HG02981 (cell line): ENCODE measurements at regions not wholly inside any gene's neighbourhood (a gene's known extent, or its start where the extent isn't known, plus 50 kb on each side); places are given as distances from the start of the nearest gene placed in this dataset.
"Not testable (repeated sequence)": the region's sequence is repeated elsewhere in the genome, so short reads cannot be mapped to it uniquely, and the experiment has no call there.

ENCODE experiments used
- ATAC-seq: cut with Tn5 transposase; IDR thresholded peaks from one replicate; pipeline ENCODE4 v1.9.1; 2021; ENCODE audit warnings: mild to moderate bottlenecking, moderate library complexity; ENCODE audit not compliant: unreplicated experiment

GRCh38 chr3:34106379-34106778 is 307.9 kb downstream of the PDCD6IP start:
- ATAC-seq = no peak

GRCh38 chr3:34106879-34107278 is 308.4 kb downstream of the PDCD6IP start:
- ATAC-seq = no peak

- no peak for ATAC-seq
Observed at GRCh38 chr3:34107669-34108068, 309.2 kb downstream of the PDCD6IP start.

- no peak for ATAC-seq
Observed at GRCh38 chr3:34109021-34109420, 310.6 kb downstream of the PDCD6IP start.

- ATAC-seq = peak; percentile 52
Observed at GRCh38 chr3:34109846-34110245, 311.4 kb downstream of the PDCD6IP start.

- ATAC-seq = no peak
Observed at GRCh38 chr3:34111361-34111760, 312.9 kb downstream of the PDCD6IP start.

GRCh38 chr3:34112261-34112660 is 313.8 kb downstream of the PDCD6IP start:
- not testable (repeated sequence) for ATAC-seq

GRCh38 chr3:34131091-34131490 is 332.7 kb downstream of the PDCD6IP start:
- ATAC-seq = no peak

GRCh38 chr3:34132069-34132692 is 333.8 kb downstream of the PDCD6IP start:
- ATAC-seq = no peak

GRCh38 chr3:34139566-34139965 is 341.1 kb downstream of the PDCD6IP start:
- no peak for ATAC-seq

GRCh38 chr3:34140616-34141015 is 342.2 kb downstream of the PDCD6IP start:
- ATAC-seq = no peak

- ATAC-seq = no peak
Observed at GRCh38 chr3:34141841-34142337, 343.5 kb downstream of the PDCD6IP start.

- ATAC-seq = no peak
Observed at GRCh38 chr3:34145796-34146195, 347.4 kb downstream of the PDCD6IP start.

GRCh38 chr3:34146596-34146995 is 348.2 kb downstream of the PDCD6IP start:
- no peak for ATAC-seq

- no peak for ATAC-seq
Observed at GRCh38 chr3:34150992-34151391, 352.6 kb downstream of the PDCD6IP start.

- no peak for ATAC-seq
Observed at GRCh38 chr3:34152656-34153055, 354.2 kb downstream of the PDCD6IP start.

GRCh38 chr3:34155108-34155507 is 356.7 kb downstream of the PDCD6IP start:
- no peak for ATAC-seq

- peak; percentile 55 for ATAC-seq
Observed at GRCh38 chr3:34155666-34156065, 357.2 kb downstream of the PDCD6IP start.

GRCh38 chr3:34157491-34157890 is 359.1 kb downstream of the PDCD6IP start:
- ATAC-seq = no peak

- ATAC-seq = no peak
Observed at GRCh38 chr3:34159613-34160420, 361.4 kb downstream of the PDCD6IP start.

GRCh38 chr3:34169636-34170035 is 371.2 kb downstream of the PDCD6IP start:
- ATAC-seq = not testable (repeated sequence)

GRCh38 chr3:34174740-34175139 is 376.3 kb downstream of the PDCD6IP start:
- no peak for ATAC-seq
